HL-60 (cell line): ENCODE measurements at regions not wholly inside any gene's neighbourhood (a gene's known extent, or its start where the extent isn't known, plus 50 kb on each side); places are given as distances from the start of the nearest gene placed in this dataset.

Experiments
- DNase-seq, 2 experiments: peaks; one replicate each; pipeline ENCODE4 v3.0.0-alpha.2; 2010 to 2020; ENCODE audit warnings: low read depth in 1 of 2, low spot score in 1 of 2
- H3K27ac ChIP-seq: fragments of 250-450 bp; sonication (Bioruptor Pico); replicated peaks from 2 replicates; pipeline ENCODE4 v1.5.1; 2020; ENCODE audit warnings: mild to moderate bottlenecking, moderate library complexity
- H3K27me3 ChIP-seq: fragments of 250-450 bp; sonication (Bioruptor Pico); 2 replicates; pipeline ENCODE4 v1.5.1; 2021; ENCODE audit warnings: mild to moderate bottlenecking, moderate library complexity; ENCODE audit not compliant: insufficient read depth, poor library complexity, severe bottlenecking
- H3K4me3 ChIP-seq: replicated peaks from 2 replicates; pipeline ENCODE4 v1.5.1; 2011; ENCODE audit warnings: mild to moderate bottlenecking, control low read depth, low read length; ENCODE audit not compliant: insufficient read depth
- CTCF ChIP-seq: IDR thresholded peaks from one replicate; pipeline ENCODE4 v1.5.1; 2011; ENCODE audit warnings: low read length, control low read depth, inconsistent platforms; ENCODE audit not compliant: insufficient read depth
- GABPA ChIP-seq: IDR thresholded peaks from 2 replicates; pipeline ENCODE4 v1.6.1; 2012; ENCODE audit warnings: low read depth
- POLR2AphosphoS5 ChIP-seq: IDR thresholded peaks from 2 replicates; pipeline ENCODE4 v1.6.1; 2012; ENCODE audit warnings: low read depth
- REST ChIP-seq: IDR thresholded peaks from 2 replicates; pipeline ENCODE4 v1.6.1; 2012; ENCODE audit warnings: low read depth; ENCODE audit not compliant: insufficient replicate concordance
- SPI1 ChIP-seq: IDR thresholded peaks from 2 replicates; pipeline ENCODE4 v1.6.1; 2012; ENCODE audit warnings: low read depth, mild to moderate bottlenecking, borderline replicate concordance

GRCh38 chr9:86589273-86589672 is 235.1 kb upstream of the TUT7 start:
- no peak for DNase-seq
- peaks cover 3% of the 10 kb centered on the region for H3K27me3 ChIP-seq
- no peak overlapping the region for H3K27ac ChIP-seq
- TF ChIP-seq GABPA (no peak), REST (no peak), POLR2AphosphoS5 (no peak), CTCF (no peak), SPI1 (no peak)
- H3K4me3 ChIP-seq = no peak overlapping the region

GRCh38 chr9:86586144-86586494 is 231.9 kb upstream of the TUT7 start:
- DNase-seq = no peak
- no peak overlapping the region for H3K27ac ChIP-seq
- TF ChIP-seq REST (no peak), CTCF (no peak), GABPA (no peak), SPI1 (no peak), POLR2AphosphoS5 (no peak)
- peaks cover 3% of the 10 kb centered on the region for H3K27me3 ChIP-seq
- no peak overlapping the region for H3K4me3 ChIP-seq

- DNase-seq = no peak
- H3K4me3 ChIP-seq = no peak overlapping the region
Observed at GRCh38 chr9:86585422-86586143, 231.4 kb upstream of the TUT7 start.

GRCh38 chr9:86580688-86581087 is 226.5 kb upstream of the TUT7 start:
- H3K27me3 ChIP-seq = no peaks in the 10 kb centered on the region
- no peak overlapping the region for H3K4me3 ChIP-seq
- no peak for TF ChIP-seq REST
- TF ChIP-seq SPI1 = no peak
- no peak for TF ChIP-seq POLR2AphosphoS5
- no peak for TF ChIP-seq CTCF
- TF ChIP-seq GABPA = no peak
- H3K27ac ChIP-seq = no peak overlapping the region
- DNase-seq = no peak

More at GRCh38 chr9:86585422-86586143, 231.4 kb upstream of the TUT7 start:
- peaks cover 3% of the 10 kb centered on the region for H3K27me3 ChIP-seq
- no peak overlapping the region for H3K27ac ChIP-seq
- TF ChIP-seq GABPA (no peak), POLR2AphosphoS5 (no peak), SPI1 (no peak)
